ENCODE measurements at regions not wholly inside any gene's neighbourhood (a gene's known extent, or its start where the extent isn't known, plus 50 kb on each side); places are given as distances from the start of the nearest gene placed in this dataset.

GRCh38 chr7:93015101-93015778, 102.5 kb downstream of the SAMD9 start:
- DNase-seq = no peak

DNA sequence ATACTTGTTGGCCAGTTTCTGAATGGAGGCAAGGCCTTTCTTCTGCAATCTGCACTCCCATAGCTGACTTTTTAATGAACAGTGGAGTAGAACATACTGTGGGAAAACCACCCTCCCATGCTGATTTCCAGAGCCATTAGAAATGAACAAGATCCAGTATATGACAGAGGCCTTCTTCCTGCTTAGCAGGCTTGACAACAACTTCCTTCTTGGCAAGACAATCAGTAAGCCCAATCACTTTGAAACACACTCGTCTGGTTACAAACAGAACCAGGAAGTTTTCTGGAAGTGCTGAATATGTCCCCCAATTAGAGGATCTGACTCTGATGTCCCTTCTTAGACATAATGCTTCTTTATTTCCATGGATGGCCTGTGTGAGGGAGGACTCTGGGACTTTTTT, 103.4 kb downstream of the SAMD9 start:
- no peak for DNase-seq

- no peak for DNase-seq
Measured at GRCh38 chr7:93013446-93014061, 104.2 kb downstream of the SAMD9 start.

DNA sequence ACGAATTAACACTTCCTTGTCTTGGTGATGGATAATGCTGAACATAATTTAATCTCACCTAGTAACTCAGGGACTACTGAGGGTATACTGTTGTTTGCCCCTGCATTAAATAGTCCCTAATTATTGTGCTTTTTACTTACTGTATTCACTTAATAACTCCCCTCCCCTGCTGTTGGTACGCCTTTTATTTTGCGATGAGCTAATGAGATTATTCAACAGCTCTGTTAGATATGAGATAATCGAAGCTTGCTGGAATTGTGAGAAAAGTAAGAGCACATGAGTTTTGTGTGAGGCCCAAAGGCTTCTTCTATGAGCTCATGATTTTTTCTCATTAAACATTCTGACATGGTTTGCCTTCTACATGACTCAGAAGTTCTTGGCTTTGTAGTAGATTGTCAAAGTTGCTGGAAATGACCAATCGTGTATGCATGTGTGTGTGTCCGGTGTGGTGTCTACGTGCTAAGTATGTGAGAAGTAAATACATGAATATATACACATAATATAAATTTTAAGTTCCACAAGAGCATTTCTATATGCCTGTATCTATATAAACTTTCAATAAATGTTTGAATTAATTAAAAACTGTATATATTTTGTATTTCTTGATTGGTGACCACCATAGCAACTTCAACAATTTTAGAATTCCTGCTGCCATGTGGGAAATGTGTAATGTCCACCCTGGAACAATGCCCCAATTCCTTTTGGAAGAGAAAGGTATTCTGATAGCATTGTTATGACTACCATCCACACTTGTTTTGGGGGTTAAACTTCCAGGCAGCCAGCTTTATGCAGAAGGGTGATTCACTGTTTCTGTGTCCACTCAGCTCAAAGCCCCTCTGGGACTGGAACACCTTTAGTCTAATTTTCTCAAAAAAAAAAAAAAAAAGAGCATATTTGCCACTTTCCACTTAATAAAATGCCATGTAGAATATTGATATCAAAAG, 106.2 kb downstream of the SAMD9 start:
- no peak for DNase-seq

GRCh38 chr7:93008833-93009232, 108.9 kb downstream of the SAMD9 start:
- DNase-seq = no peak

- no peak for DNase-seq
Measured at GRCh38 chr7:93006480-93007095, 111.2 kb downstream of the SAMD9 start.

DNA sequence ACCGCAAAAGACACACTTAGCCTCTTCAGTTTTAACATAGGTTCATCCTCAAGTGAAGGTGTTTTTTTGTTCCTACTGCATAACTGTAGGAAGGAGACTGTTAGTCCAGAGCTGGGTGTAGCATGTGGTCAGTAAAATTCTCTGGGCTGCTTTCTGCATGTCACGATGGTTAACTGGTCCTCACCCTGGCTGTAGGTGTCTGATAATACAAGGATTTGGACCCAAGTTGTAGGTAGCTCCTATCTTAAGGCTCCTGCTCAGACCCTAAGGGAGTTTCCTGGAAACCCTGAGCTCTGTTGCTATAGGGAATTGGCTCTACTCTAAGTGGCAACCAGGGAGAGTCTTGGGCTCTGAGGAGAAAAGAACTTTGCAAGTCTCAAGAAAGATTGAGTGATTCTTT, 112.9 kb downstream of the SAMD9 start:
- no peak for DNase-seq

DNA sequence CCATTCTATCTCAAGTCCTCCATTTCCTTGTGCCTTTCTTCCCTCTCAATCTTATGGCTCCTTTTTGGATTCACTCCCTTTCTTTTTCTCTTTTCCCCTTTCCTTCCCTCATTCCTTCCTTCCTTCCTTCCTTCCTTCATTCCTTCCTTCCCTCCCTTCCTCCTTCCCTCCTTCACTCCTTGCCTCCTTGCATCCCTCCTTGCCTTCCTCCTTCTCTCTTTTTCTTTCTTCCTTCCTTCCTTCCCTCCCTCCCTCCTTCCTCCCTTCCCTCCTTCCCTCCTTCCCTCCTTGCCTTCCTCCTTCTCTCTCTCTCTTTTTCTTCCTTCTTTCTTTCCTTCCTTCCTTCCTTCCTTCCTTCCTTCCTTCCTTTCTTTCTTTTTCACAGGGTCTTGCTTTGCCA, 120.1 kb downstream of the SAMD9 start:
- DNase-seq = no peak

GRCh38 chr7:92997152-92997551, 120.6 kb downstream of the SAMD9 start:
- DNase-seq = no peak

DNA sequence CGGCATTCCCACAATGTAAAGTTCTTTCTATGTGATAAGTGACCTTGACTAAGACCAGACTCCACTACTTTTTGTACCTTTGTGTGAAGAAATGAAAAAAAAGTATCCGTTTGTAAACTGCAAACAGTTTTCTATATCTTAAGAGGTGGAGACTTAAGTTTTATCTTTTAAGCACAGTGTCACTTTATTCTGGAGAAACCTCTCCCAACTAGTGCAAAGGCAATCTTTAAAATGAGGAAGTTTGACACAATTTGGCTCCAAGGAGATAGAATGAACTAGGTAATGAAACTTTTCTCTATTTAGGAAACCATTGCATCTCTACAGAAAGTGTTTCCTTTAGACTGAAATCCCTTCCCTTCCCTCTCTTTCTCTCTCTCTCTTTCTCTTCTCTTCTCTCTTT, 122.9 kb downstream of the SAMD9 start:
- no peak for DNase-seq

DNA sequence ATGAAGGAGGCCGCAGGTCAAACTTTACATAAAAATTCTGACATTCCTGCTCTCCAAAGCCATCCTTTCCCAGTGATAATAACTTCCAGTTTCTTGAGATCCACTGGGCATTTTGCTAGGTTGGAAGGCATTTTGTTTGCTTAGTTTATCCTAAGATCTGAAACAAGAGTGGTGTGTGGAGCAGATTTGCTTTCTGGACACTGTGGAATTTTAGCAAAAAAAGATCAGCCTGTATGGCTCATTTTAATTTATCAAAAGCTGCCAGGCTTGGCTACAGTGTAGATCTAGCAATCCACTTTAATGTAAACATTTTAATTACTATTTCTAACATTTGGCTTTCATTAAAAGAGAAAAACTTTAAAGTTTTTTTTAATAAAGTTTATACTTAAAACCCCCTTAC, 124.8 kb downstream of the SAMD9 start:
- DNase-seq = no peak

GRCh38 chr7:92992483-92992882, 125.3 kb downstream of the SAMD9 start:
- DNase-seq = peak; percentile 33

DNA sequence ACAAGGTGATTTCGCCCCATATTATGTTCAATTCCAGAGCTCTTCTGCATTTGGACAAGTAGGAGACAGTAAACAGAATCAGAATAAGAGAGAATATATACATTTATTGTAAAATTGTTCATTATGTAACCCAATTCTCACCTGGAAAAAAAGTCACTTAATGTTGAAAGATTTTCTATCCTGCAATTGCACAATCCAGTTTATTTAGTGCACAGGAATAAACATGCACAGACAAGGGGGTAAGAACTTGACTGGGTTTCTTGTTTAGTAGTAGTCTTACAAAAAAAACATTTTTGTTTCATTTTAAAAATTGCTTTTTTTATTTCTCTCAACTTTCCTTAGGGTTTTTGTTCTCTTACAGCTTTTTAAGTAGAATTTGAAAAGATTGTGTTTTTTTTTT, 126.6 kb downstream of the SAMD9 start:
- no peak for DNase-seq

DNA sequence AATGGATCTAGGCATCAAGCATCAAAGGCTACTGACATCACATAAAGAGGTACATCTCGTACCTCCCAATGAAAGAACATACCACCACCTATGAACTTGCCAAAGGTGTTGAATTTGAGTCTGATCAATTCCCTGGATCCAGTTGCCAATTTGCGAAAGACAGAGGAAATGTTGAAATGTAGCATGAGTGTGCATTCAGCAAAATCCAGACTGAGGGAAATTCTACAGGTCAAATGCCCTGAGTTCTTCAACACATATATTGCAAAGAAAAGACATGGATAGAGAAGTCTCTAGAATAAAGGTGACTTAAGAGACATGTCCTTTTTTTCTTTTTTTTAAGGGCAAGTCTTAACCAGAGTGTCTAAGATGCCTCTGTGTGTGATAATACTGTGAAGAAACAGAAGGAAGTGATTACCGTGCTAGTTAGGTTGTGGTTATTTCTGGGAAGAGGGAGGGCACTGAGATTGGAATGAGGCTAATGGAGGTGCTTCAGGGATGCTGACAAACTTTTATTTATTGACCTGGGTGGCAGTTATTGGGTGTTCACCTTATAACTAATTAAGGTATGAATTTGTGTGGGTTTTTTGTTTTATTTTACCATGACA, 128.7 kb downstream of the SAMD9 start:
- DNase-seq = no peak

DNA sequence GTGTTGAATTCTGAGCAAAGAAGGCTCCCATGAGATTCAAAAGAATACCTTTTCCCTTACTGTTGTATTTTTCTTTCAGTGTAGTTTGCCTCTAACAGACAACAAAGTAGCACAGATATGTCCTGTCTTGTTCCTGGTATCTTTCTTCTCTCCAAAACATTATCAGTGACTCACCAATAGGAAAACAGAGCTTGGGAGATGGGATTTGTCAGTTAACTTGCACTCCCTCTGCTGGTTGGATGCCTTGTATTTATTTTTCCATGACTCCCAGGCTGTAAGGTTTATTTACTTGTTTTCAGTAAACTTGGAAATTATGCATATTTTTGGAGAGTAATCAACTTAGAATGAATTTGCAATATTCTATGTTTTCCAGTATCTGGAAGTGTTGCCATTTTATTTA, 129.7 kb downstream of the SAMD9 start:
- DNase-seq = no peak

DNA sequence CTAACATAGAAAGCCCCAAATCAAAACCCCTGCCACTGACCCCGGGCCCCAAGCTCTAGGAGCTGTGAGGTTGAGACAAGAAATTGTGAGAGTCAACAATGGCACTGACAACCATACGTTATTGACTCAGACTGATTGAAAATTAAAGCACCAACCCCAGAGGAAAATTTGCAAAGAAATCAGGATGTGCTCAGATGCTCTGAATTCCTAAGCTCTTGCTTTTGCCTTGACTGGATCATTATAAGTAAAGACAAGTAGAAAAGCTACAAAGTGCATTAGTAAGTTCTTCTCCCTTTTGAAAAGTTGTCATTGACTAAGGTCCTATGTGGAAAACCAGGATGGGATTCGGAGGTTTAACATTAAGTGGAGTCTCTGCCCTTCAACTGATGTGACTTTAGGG, 130.2 kb downstream of the SAMD9 start:
- DNase-seq = no peak

DNA sequence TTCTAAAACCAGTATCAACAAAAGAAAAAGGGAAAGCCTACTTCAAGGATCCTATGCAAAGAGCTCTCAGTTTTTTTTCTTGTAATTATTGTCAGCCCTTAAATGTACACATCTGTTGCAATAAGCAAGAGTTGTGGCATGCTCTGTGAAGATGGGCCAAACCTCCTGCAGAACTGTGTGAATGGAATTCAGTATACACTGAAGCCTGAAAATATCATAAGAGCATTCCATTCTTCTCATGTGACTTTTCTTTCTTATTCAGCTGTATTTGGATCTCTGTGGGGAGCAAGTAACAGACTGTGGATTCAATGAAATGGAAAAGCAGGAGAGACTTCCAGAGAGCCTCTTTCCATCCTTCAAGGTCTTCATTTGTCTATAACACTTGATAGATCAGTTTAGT, 130.7 kb downstream of the SAMD9 start:
- no peak for DNase-seq

GRCh38 chr7:92982928-92983327, 134.9 kb downstream of the SAMD9 start:
- no peak for DNase-seq

DNA sequence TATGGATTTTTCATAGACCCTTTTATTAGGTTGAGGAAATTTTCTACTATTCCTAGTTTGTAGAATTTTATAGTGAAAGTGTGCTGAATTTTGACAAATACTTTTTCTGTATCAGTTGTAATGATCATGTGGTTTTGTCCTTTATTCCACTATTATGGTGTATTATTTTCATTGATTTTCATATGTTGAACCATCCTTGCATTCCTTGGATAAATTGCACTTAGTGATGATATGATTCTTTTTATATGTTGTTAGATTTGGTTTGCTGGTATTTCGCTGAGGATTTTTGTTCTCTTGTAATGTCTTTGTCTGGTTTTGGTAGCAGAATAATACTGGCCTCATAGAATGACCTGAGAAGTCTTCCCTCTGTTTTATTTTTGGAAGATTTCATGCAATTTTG, 140.6 kb upstream of the CDK6 start:
- no peak for DNase-seq

- DNase-seq = no peak
Measured at GRCh38 chr7:92973974-92974373, 137.6 kb upstream of the CDK6 start.

- no peak for DNase-seq
Measured at GRCh38 chr7:92973293-92973731, 136.9 kb upstream of the CDK6 start.

- no peak for DNase-seq
Measured at GRCh38 chr7:92972441-92972840, 136.1 kb upstream of the CDK6 start.

DNA sequence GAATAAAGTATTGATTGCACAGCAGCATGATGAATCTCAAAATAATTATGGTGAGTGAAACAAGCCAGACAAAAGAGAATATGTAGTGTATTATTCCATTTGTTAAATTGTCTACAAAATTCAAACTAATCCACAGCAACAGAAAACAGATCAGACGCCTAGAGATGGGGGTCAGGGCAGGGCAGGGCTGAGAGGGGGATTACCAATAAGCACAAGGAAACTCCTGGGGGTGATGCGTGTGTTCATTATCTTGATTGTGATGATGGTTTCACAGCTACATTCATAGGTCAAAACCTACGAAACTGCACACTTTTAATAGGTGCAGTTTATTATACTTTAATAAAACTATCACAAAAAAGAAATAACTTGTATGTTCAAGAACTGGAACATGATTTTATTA, 132.7 kb upstream of the CDK6 start:
- no peak for DNase-seq

Data from NCI-H1694 (cell line).